K562 (cell line): ENCODE measurements at regions not wholly inside any gene's neighbourhood (a gene's known extent, or its start where the extent isn't known, plus 50 kb on each side); places are given as distances from the start of the nearest gene placed in this dataset.

Experiments
- ADNP ChIP-seq: fragments of 200-800 bp; sonication (Bioruptor generic); IDR thresholded peaks from 2 replicates; pipeline ENCODE4 v1.6.1; 2016; ENCODE audit warnings: missing genetic modification characterization, missing compliant biosample characterization
- ARHGAP35 ChIP-seq: fragments of 450-650 bp; IDR thresholded peaks from 2 replicates; pipeline ENCODE4 v1.6.1; 2018; ENCODE audit not compliant: partially characterized antibody
- CREB1 ChIP-seq, 2 experiments: sonication (generic) in 1 of 2; formaldehyde crosslinking in 1 of 2; IDR thresholded peaks; 2 replicates each; pipeline versions ENCODE4 v1.6.1 to v1.8.0; 2012 to 2022; ENCODE audit warnings: inconsistent platforms in 1 of 2, mild to moderate bottlenecking in 1 of 2, missing genetic modification reagents in 1 of 2, moderate library complexity in 1 of 2
- DPF2 ChIP-seq: fragments of 450-650 bp; IDR thresholded peaks from 2 replicates; pipeline ENCODE4 v1.6.1; 2016
- ETV6 ChIP-seq, 3 experiments: fragments of 150-350 bp in 1 of 3; sonication (generic) in 1 of 3; formaldehyde crosslinking in 1 of 3; IDR thresholded peaks; 2 replicates each; pipeline versions ENCODE4 v1.6.1 to v1.8.0; 2014 to 2022; ENCODE audit warnings: borderline replicate concordance in 2 of 3, low read depth in 2 of 3, antibody characterized with exemption in 1 of 3, low read length in 1 of 3, mild to moderate bottlenecking in 1 of 3, missing genetic modification reagents in 1 of 3
- FOS ChIP-seq: IDR thresholded peaks from 3 replicates; pipeline ENCODE4 v1.6.1; 2011; ENCODE audit not compliant: insufficient read length; ENCODE audit errors: extremely low read depth
- FOXK1 ChIP-seq: sonication (generic); formaldehyde crosslinking; IDR thresholded peaks from 2 replicates; pipeline ENCODE4 v1.8.0; 2022; ENCODE audit warnings: missing genetic modification reagents, mild to moderate bottlenecking, borderline replicate concordance
- JUNB ChIP-seq: fragments of 450-650 bp; formaldehyde crosslinking; conservative IDR thresholded peaks from 2 replicates; pipeline ENCODE4 v1.4.0; 2020; ENCODE audit warnings: mild to moderate bottlenecking
- MED1 ChIP-seq: sonication (generic); formaldehyde crosslinking; IDR thresholded peaks from 2 replicates; pipeline ENCODE4 v1.8.1; 2023; ENCODE audit warnings: missing genetic modification reagents, borderline replicate concordance
- MEF2D ChIP-seq: conservative IDR thresholded peaks from 2 replicates; pipeline ENCODE4 v1.6.1; 2016; ENCODE audit warnings: low read depth, missing genetic modification characterization, missing compliant biosample characterization
- NR2C1 ChIP-seq, 2 experiments: fragments of 450-650 bp; IDR thresholded peaks; 2 replicates each; pipeline ENCODE4 v1.6.1; 2017; ENCODE audit warnings: mild to moderate bottlenecking in 2 of 2, antibody characterized with exemption in 1 of 2, inconsistent platforms in 1 of 2, missing compliant biosample characterization in 1 of 2, missing genetic modification characterization in 1 of 2
- PHF21A ChIP-seq: fragments of 450-650 bp; IDR thresholded peaks from 2 replicates; pipeline ENCODE4 v1.6.1; 2017; ENCODE audit warnings: low read depth, borderline replicate concordance
- RBM22 ChIP-seq: fragments of 200-400 bp; formaldehyde crosslinking; IDR thresholded peaks from 2 replicates; pipeline ENCODE4 v1.6.1; 2018; ENCODE audit warnings: low read length, low read depth; ENCODE audit not compliant: poor library complexity, severe bottlenecking
- SIN3B ChIP-seq: fragments of 450-650 bp; IDR thresholded peaks from 2 replicates; pipeline ENCODE4 v1.6.1; 2017; ENCODE audit warnings: low read depth, mild to moderate bottlenecking, moderate library complexity
- SMARCA4 ChIP-seq: fragments of 450-650 bp; IDR thresholded peaks from 2 replicates; pipeline ENCODE4 v1.6.1; 2016
- SRSF9 ChIP-seq: fragments of 200-400 bp; formaldehyde crosslinking; IDR thresholded peaks from 2 replicates; pipeline ENCODE4 v1.6.1; 2017; ENCODE audit warnings: low read depth, low read length, borderline replicate concordance
- THRAP3 ChIP-seq: fragments of 450-650 bp; IDR thresholded peaks from 2 replicates; pipeline ENCODE4 v1.6.1; 2016; ENCODE audit warnings: mild to moderate bottlenecking, inconsistent platforms, borderline replicate concordance
- XRCC5 ChIP-seq: fragments of 200-400 bp; formaldehyde crosslinking; IDR thresholded peaks from 2 replicates; pipeline ENCODE4 v1.6.1; 2017; ENCODE audit warnings: low read depth, mild to moderate bottlenecking, low read length
- ZFP1 ChIP-seq: fragments of 450-650 bp; formaldehyde crosslinking; IDR thresholded peaks from 2 replicates; pipeline ENCODE4 v1.4.0; 2020; ENCODE audit warnings: mild to moderate bottlenecking, mixed read lengths
- ZNF224 ChIP-seq: sonication (generic); formaldehyde crosslinking; IDR thresholded peaks from 2 replicates; pipeline ENCODE4 v1.8.0; 2022; ENCODE audit warnings: mild to moderate bottlenecking, missing genetic modification reagents
- ZNF3 ChIP-seq: fragments of 250-450 bp; sonication (Bioruptor Pico); IDR thresholded peaks from 2 replicates; pipeline ENCODE4 v1.5.0; 2021; ENCODE audit warnings: mild to moderate bottlenecking, moderate library complexity
- ZNF551 ChIP-seq: fragments of 250-450 bp; sonication (Bioruptor Pico); IDR thresholded peaks from 2 replicates; pipeline ENCODE4 v1.5.0; 2021; ENCODE audit warnings: mild to moderate bottlenecking, moderate library complexity
- ZNF668 ChIP-seq: fragments of 250-450 bp; sonication (Bioruptor Pico); IDR thresholded peaks from 2 replicates; pipeline ENCODE4 v1.8.0; 2022; ENCODE audit warnings: mild to moderate bottlenecking, inconsistent platforms
- TF ChIP-seq, protein P1 (sequence below): sonication (generic); formaldehyde crosslinking; IDR thresholded peaks from 2 replicates; pipeline ENCODE4 v1.8.0; 2022; ENCODE audit warnings: mild to moderate bottlenecking, missing genetic modification reagents
- TF ChIP-seq, protein P2 (sequence below): fragments of 450-650 bp; conservative IDR thresholded peaks from 2 replicates; pipeline ENCODE4 v1.6.1; 2016; ENCODE audit warnings: missing genetic modification characterization, low read depth, mild to moderate bottlenecking, missing compliant biosample characterization, moderate library complexity

DNA sequence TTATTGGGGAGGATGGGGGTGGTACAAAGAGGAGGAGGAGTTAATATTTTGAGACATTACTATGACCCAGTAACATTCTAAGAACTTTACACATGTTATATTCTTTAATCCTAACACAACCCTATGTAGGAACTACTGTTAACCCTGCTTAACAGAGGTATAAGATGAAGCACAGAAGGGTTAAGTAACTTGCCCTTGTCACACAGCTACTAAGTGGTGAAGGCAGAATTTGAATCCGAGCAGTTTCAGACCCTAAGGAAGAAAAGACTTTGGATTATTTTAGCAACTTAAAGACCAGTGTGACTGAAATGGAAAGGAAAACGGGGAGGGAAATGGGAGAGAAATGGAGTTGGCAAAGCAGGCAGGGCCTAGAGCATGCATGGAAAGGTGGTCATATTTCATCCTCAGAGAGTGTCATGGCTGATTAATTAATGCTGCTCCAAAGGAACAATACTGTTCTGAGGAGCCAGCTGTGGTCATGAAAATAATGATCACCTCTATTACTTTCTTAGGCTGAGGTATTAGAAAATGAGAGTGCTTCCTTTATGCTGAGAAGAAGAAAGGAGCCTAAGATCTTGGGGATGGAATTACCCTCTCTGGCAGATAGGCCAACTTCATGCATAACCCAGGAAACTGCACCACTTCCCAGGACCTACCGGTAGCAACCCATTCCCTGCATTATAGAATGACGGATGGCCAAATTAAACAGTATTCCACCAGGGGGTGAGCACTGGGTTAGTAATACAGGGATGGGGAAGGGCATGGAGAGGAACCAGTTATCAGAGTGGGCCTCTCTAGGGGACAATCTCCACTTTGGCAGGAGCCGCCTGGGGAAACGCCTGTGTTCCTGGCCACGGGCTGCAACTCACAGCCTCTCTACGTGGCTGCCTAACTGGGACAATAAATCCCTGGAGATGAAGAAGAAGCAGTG, 50.1 kb upstream of the TNFAIP3 start (continued):
- TF ChIP-seq ETV6 (IDR thresholded peaks at IDR 0.05; ENCODE audit: borderline replicate concordance in 1 of 2, low read depth in 2 of 2, low read length in 1 of 2) (no peak), ETV6 (CRISPR knock-in tag; IDR thresholded peaks at IDR 0.05; ENCODE audit: borderline replicate concordance) (no peak), ZNF3 (no peak), ZFP1 (no peak), THRAP3 (no peak), FOXK1 (CRISPR knock-in tag) (no peak), SMARCA4 (no peak), SRSF9 (no peak), MED1 (no peak), CREB1 (IDR thresholded peaks at IDR 0.05) (no peak), CREB1 (CRISPR knock-in tag; IDR thresholded peaks at IDR 0.05) (no peak), ARHGAP35 (no peak), ZNF668 (CRISPR knock-in tag) (no peak), ZNF224 (CRISPR knock-in tag) (no peak), PHF21A (no peak), JUNB (CRISPR knock-in tag) (no peak), XRCC5 (no peak), DPF2 (no peak), FOS (no peak), ZNF551 (CRISPR knock-in tag) (no peak), ADNP (tag) (peak; percentile 67; the same call in 1 of the 2 replicates), SIN3B (no peak), MEF2D (tag) (0 out of 2 replicates have a peak, but pooled peaks have one; percentile 14), RBM22 (no peak), NR2C1 (IDR thresholded peaks at IDR 0.05) (no peak), NR2C1 (tag; IDR thresholded peaks at IDR 0.05) (no peak)
- TF ChIP-seq, protein P1, sequence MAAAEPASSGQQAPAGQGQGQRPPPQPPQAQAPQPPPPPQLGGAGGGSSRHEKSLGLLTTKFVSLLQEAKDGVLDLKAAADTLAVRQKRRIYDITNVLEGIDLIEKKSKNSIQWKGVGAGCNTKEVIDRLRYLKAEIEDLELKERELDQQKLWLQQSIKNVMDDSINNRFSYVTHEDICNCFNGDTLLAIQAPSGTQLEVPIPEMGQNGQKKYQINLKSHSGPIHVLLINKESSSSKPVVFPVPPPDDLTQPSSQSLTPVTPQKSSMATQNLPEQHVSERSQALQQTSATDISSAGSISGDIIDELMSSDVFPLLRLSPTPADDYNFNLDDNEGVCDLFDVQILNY (CRISPR knock-in tag), result no peak
- TF ChIP-seq, protein P2, sequence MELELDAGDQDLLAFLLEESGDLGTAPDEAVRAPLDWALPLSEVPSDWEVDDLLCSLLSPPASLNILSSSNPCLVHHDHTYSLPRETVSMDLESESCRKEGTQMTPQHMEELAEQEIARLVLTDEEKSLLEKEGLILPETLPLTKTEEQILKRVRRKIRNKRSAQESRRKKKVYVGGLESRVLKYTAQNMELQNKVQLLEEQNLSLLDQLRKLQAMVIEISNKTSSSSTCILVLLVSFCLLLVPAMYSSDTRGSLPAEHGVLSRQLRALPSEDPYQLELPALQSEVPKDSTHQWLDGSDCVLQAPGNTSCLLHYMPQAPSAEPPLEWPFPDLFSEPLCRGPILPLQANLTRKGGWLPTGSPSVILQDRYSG (tag), result no peak
